NCI-H748 (cell line): ENCODE measurements at regions not wholly inside any gene's neighbourhood (a gene's known extent, or its start where the extent isn't known, plus 50 kb on each side); places are given as distances from the start of the nearest gene placed in this dataset.

Experiments
- DNase-seq: peaks from one replicate; lab custom pipeline; 2025; ENCODE audit not compliant: unreplicated experiment; lab: John Stamatoyannopoulos, UW

DNA sequence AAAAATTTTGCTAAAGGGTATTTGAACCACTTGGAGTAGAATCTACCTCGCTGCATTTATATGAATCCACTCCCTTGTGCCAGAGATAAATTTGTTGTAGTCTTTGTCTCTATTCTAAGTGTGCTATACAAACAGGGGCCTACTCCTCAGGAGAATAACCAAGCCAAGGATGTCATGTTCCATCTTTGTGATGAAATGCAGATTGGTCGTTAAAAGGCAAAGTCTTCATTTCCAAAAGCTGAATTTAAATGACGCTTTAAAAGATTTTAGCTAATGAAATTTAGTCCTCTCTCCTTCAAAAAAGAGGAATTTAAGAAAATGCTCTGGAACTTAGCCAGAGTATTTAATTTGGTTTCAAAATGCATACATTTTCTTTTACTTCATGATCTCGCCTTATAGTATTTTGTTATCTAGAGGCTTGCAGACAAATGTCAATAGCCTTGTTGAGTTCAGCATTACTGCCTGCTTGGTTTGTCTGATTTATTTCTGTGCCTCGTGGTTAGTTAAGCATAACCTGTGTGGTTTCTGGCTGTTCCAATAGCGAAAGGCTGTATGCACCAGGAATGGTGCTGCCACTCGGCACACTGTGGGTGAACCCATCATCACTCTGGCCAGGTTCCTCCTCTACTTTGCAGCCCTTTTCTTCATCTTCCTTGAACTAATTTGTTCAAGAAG lies 417.6 kb downstream of the ZNF521 start:
- no peak for DNase-seq

DNA sequence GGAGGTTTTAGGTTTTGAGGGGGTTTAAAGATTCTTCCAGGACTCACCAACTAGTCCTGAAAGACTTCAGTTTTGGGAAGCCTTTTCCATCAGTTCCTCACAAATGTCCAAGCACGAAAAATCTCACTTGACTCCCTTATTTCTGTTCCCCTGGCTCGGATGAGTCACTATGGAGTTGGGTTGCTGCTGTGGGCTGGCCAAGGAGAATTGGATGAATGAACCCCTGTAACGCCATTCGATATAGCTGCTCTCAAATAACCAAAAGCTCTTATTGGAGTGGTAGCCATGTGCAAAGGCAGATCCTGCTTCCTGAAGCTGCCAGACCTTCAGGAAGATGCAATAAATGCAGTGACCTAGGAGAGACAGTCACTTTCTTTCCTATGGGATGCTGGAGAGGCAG lies 417.0 kb downstream of the ZNF521 start:
- DNase-seq: no peak

DNA sequence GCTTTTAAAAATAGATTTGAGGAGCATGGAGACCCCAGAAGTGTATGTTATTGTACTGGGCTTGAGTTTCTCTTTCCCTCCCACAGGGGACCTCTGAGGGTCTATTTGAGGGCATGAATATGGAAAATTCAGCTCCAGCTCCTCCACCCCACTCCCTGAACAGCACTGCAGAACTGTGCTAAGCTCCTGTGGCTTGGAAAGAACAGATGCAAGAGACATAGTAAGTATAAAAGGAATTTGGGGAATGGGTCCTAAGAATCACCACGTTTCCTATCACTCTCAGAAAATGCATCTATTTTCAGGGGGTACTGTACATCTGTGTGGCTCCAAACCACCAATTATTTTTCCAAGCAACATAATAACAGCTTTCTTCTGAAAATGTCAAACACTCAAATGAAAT lies 416.1 kb downstream of the ZNF521 start:
- DNase-seq: no peak

DNA sequence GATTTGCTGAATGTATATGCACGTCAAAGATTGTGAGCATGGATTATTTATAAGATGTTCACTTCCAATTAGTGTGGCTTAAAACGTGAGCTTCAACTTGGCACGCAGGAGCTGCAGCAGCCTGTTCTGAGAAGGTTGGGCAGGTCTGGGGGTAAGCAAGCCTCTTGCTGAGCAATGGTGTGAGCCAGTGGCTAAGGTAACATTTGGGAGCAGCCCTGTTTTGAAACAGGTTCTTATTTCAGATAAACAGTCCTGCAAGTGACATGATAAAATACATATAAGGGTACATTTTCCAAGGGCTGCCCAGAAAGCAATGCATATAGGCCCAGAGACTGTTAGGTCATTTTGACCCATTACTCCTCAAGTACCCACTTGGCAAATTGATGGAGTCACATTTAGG lies 415.3 kb downstream of the ZNF521 start:
- no peak for DNase-seq

DNA sequence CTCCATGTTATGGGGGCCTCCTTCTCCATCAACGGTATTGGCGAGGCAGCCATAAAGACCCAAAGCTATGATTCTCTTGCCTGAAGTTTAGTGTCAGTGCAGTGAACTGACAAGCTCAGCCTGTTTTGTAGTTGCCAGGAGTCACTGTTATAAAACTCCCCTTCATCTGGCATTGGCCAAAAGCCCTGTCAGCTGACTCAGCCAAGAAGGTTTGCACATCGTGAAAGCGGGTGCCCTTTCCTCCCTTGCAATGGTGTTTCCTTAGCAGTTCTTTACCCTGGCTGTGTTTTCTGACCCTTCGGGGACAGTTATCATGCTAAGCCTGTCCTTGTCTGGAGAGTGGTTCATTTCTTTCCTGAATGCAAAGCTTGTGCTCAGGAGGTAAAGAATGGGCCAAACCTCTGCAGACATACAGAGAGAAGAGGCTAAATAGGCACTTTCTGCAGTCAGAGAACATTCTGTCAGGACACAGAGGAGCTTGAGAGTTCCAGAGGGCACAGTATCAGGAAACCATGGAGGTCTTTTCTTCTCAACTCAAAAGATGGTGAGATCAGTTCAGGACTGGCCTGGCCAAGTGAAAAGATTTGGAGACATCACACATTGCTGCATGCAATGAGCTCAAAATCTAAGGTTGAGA lies 414.2 kb downstream of the ZNF521 start:
- DNase-seq: no peak

DNA sequence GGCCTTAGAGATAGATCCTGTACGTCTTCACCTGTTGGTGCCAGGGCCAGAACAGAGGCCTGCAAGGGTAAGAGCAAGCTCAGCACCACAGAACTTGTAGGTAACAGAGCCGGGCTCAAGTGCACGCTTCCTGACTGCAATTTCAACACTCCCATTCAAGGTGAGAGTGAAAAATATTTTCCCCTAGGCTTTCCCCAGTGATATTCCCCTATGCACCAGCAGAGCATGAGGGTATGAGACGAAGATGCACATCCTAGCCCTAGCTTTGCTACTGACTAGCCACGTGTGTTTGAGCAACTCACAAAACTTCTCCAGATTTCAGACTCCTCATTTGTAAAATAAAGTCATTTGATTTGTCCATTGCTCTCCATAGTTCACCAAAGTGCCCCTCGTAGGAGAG lies 411.6 kb downstream of the ZNF521 start:
- no peak for DNase-seq

DNA sequence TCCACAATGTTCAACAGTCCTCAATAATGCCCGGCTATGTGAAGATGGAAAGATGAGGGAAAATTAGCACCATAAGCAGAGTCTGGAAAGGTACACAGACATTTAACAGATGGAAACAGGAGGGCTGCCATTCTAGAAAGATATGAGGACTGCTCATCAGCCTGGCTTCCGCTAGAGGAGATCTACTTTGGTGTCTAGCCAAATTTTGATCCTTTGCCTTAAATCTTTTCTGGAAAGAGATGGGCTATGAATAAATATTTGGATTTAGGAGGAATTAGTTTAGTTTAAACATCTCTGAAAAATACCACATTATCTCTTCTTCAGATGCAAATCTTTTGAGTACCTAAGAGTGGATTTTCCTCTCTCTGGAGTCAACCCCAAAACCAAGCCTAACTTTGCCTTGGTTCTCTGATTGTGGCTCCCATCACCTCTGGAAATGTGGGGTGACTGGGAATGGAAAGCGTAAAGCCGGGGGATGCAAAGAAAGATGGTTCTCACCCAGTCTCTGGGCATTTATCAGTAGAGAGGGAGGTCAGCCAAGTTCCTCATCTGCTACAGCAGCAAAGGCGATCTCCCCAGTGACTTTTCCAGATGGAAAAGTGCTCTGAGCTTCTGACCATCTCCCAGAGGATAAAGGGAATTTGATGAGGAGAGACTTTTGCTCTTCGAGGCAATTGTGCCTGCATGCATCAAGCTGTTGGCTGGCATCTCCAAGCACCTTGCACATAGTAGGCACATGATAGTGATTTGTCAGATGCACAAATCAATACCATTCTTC lies 410.6 kb downstream of the ZNF521 start:
- no peak for DNase-seq

DNA sequence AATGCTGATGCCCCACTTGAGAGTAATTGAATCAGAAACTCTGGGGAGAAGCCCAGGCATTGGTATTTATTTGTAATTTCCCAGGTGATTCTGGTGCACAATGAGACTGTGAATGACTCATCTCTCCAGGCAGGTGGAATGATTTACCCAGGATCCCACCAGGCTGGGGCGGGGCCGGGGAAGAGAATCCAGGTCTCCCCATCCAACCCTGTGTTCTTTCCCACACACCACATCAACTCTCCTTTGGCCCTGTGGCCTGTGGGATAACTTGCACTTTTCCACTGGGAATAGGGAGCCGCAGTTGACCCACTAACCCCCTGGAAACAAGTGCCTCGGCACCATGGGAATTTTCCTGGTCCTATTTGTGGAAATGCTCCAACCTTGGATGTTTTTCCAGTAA lies 409.8 kb downstream of the ZNF521 start:
- DNase-seq: peak; percentile 73

DNA sequence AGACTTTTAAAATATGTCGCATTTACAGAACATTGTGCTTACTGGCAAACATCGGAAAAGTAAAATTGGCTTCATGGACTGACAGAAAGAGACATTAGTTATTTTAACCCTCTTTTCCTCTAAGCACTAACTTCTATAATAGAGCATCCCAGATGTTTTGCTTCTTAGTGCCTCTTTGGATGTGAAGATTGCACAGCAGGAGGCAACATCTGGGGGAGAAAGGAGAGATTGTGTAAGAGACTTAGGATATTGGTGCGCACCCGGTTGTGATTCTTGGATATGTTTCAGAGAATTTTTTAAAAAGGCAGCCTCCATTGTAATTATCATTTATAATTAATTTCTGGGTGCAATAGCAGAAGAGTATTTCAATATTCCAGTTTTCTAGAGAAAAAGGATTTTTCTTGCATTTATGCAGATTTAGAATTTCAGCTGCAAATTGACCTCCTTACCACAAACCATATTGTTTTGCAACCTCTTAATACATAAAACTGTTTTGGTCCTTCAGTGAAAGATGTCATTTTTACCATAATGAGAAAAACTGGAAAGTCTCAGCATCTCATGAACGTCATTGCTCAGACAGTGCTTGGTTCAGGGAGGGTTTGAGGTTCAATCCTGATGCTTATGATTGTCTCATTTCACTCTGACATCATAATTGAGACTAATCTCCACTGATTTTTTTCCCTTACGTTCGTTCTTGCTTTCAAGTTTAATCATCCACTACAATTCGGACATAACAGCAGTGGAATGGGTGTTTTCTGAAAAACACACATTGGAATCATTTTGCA lies 404.3 kb downstream of the ZNF521 start:
- no peak for DNase-seq

DNA sequence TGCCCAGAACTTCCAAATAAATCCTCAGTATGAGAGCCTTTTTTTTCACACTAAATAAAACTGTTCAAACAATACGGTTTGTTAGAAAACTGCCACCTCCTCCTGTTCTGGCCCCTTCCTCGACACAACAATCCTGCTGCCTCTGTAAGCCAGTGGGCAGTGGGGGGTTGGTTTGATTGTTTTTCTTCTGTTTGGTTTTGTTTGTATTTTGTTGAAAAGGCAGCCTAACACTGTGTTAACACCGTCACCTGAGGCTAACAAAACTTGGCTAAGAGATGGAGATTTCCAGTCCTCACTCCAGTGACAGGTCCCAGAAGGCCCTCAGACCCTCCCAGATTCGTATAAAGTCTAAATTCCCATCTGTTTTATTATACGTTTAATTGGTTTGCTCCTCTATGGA lies 402.1 kb downstream of the ZNF521 start:
- DNase-seq: peak; percentile 39

DNA sequence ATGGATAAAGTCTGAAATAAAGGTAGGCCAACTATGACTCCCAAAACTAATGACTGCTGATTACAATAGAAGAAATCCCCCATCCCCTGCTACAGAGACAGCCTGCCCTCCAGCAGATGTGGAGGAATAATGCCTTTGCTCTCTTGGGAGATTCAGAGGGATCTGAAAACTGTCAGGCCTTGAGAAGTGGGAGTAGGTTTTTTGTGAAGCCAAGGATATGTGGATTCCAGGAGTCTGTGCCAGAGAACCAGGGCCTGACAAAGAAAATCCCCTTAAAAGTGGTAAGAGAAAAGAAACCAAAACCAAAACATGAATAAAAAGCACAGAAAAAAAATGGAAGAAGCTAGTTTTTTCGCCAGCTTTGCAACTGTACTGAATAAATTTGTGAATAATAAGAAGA lies 397.6 kb downstream of the ZNF521 start:
- DNase-seq: no peak

DNA sequence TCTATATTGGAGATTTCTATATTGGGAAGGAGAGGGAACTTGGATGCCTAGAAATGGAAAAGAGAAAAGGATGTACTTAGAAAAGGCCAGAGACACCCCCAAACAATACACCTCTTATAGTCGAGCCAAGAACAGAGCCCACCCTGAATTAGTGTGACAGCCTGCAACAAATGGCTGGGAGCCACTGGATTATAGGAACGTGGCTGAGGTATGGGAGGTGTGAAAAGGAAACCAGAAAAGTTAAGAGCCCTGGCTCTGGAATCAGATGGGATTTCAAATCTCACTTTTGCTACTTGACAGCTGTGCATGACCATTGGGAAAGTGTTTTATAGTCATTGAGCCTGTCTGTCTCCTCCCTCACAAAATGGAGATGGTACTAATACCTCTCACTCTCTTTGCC lies 394.0 kb downstream of the ZNF521 start:
- DNase-seq: no peak

DNA sequence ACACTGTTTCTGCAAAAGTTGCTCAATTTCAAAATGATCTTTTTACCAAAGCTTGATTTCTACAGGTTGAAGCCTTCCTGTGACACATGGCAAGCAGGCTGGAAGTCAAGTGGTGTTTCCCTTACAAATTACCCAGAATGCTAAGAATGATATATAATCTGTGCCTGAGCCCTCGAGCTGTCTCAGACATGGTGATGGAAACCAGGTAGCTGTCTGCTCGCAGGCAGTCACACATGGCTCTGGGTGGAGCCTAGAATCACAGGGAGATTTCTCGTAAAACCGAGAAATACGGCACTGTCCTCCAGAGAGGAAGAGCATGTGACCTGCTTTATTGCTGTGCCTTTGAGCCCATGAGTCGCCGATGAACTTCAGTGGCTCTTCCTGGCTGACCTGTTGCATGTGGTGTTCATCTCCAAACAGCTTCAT lies 392.9 kb downstream of the ZNF521 start:
- DNase-seq: no peak

DNA sequence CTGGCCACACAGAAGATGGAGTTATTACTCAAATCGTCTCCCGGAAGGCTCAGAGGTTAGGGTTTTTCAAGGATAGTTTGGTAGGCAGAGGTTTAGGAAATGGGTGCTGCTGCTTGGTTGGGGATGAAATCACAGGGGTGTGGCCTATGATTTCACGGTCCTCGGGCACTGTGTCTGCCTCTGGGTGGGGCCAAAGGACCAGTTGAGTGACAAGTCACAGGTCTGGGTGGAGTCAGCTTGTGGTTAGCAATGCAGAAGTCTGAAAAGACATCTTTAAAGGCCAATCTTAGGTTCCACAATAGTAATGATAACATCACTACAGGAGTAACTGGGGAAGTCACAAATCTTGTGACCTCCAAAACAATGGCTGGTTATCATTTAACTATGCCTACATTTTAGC lies 387.8 kb downstream of the ZNF521 start:
- DNase-seq: peak; percentile 66

DNA sequence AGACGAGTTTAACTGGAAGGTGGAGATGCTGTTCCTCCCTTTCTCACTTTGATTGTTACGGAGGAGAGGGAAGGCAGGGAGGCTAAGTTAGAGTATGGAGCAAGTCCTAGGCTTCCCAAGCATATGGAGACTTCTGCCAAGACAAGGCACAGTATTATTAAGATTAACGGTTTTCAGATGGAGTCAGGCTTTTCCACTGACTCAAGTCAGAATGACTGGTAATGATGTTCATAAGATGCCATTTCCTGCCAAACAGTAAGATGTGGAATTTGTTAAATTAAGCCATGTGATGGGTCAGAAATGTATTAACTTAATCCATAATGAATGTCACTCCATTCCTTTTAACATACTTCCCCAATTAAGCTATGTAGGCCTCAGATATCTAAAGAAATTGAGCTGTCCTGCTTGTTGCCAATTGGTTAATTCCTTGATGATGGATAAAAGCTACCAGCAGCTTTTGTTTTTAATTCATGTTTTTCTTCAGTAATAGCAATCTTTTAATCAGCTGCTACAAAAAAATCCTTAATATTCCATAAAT lies 383.7 kb downstream of the ZNF521 start:
- no peak for DNase-seq

DNA sequence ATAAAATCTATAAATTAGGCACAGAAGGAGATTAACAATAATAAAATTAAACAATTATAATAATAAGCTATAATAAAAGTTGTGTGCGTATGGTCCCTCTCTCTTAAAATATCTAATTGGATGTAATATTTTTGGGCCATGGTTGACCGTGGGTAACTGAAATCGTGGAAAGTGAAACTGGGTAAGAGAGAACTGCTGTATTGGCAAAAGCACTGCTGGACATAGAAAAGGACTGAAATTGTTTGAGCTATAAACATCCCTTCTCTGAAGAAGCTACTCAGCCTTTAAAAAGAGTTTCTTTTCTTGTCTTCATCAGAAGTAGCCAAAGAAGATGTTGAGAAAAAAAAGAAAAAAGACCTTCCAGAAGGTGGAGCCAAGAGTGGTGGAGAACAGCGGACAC lies 379.4 kb downstream of the ZNF521 start:
- no peak for DNase-seq

DNA sequence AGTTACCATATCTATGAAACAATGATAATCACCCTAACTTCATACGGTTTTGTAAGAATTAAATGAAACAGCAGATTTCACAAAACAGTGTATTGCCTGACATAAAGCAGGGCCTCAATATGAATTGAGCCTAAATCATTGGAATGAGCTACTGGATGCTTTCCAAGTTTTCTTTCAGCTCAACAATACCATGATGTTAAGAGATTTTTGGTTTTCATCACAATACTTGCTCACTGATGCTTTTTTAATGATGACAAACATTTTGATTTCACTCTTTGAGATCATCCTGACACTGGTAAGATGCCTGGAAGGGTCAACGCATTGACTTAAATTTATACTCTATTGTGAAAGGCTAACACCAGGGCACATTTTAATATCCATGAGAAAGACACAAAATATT lies 377.5 kb downstream of the ZNF521 start:
- no peak for DNase-seq

DNA sequence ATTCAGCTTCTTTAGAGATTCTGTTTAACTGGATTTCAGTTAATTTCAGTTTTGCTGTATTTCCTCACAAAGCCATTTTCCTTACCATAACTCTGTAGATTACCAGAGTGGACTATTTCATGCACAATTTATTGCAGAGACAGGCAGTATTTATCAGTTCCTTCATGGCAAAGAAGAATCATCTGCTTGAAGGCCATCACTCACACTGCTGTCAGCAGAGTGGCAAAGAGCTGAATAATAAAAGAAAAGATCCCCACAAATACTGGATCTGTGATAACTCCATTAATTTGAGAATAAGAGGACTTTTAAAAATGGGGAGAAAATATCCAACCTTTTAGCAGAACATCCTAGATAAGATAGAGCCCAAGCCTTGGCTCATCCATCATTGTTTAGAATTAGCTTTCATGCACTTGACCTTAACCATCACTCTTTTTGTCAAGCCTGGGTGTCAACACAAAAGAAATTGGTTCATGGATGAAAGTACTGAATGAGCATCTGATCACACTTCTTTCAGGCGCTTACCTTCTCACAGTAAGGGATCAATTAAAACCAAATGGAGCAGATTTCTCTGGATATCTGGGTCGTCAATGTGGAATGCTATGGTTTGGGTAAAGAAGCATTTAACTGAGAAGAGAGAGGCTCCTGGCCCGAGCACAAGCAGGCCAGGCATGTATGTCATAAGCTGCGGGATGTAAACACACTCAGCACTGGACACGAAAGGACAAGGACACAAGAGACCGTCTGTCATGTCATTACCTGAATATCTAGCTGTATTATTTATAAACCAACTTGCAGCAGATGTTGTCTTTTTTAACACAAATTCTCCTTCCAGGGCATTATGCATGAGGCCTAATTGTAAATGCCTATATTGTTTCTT lies 376.2 kb downstream of the ZNF521 start:
- peak; percentile 50 for DNase-seq

DNA sequence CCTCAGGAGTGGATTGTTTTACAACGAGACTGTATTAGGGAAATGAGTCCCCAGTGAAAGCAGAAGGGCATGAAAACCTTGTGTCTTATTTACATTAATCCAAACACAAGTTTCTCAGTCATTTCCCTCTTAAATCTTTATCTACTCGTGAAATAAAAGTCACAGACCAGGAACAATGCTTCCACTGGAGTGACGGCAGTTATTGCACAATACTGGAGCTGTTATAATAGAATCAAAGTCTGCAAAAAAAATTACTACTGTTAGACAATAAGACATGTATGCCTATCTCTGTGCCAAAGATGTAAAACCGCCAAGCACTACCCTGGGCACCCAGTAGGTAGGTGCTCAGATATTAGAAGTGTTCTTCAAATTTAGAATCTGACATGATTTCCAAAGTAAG lies 375.5 kb downstream of the ZNF521 start:
- DNase-seq: no peak

DNA sequence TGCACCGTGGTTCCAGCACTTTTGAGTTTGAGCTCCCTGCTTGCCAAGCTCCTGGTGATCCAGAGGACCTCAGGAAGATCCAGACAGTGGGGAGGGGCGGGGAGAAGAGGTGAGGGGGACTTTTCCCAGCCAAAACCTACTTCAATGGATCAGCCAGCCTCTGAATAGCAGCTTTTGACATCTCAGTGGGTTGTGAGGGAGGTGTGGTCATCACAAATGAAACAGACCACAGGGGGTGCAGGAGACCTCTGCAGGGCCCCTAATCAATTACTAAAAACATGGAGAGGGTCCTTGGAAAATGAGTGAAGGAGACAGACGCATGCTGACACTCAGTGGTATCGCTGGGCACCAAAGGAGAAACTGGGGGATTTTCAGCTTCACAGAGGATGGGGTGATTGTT lies 372.7 kb downstream of the ZNF521 start:
- no peak for DNase-seq
